Upper lobe of right lung (tissue), 1 donor: ENCODE measurements at regions not wholly inside any gene's neighbourhood (a gene's known extent, or its start where the extent isn't known, plus 50 kb on each side); places are given as distances from the start of the nearest gene placed in this dataset.

Experiments used
- ATAC-seq: fragments of 200-7000 bp; cut with Tn5 transposase; one replicate; pipeline ENCODE4 v1.9.1; 2020; ENCODE audit warnings: mild to moderate bottlenecking, moderate library complexity
- DNase-seq: peaks from one replicate; pipeline ENCODE4 v3.0.0-alpha.2; 2020
- H3K27ac ChIP-seq: fragments of 200-600 bp; one replicate; pipeline ENCODE4 v1.8.0; 2022
- H3K27me3 ChIP-seq: fragments of 200-600 bp; one replicate; pipeline ENCODE4 v1.8.0; 2022; ENCODE audit warnings: mild to moderate bottlenecking
- H3K36me3 ChIP-seq: fragments of 200-600 bp; one replicate; pipeline ENCODE4 v1.8.0; 2022
- H3K4me1 ChIP-seq: fragments of 200-600 bp; one replicate; pipeline ENCODE4 v1.8.0; 2022
- H3K4me3 ChIP-seq: fragments of 200-600 bp; one replicate; pipeline ENCODE4 v1.8.0; 2022; ENCODE audit warnings: mild to moderate bottlenecking
- H3K9me3 ChIP-seq: fragments of 200-600 bp; one replicate; pipeline ENCODE4 v1.8.0; 2022
- CTCF ChIP-seq: fragments of 200-600 bp; IDR thresholded peaks from one replicate; pipeline ENCODE4 v1.8.0; 2022; ENCODE audit warnings: antibody characterized with exemption
- intact Hi-C: fragments of 100-400 bp; cut with DNase I; formaldehyde crosslinking; loops from one replicate; pipeline ENCODE4 v1.11.0; 2022
- donor health status: DM: no; HTN: yes; CAD: no; lungs with severe emphysema.

GRCh38 chr4:183563874-183564273, 59.0 kb downstream of the ING2 start:
- no peak for TF ChIP-seq CTCF
- DNase-seq (no peak), ATAC-seq (peak; percentile 88)
- Histone ChIP-seq H3K9me3 (no peaks in the 10 kb centered on the region), H3K27me3 (no peaks in the 10 kb centered on the region), H3K27ac (peak overlapping the region; percentile 14), H3K36me3 (no peaks in the 10 kb centered on the region), H3K4me1 (no peaks in the 10 kb centered on the region), H3K4me3 (no peak overlapping the region)
- intact Hi-C loops, result no loop called here

- Histone ChIP-seq H3K9me3 (no peaks in the 10 kb centered on the region), H3K27me3 (no peaks in the 10 kb centered on the region), H3K27ac (no peak overlapping the region), H3K4me1 (no peaks in the 10 kb centered on the region), H3K36me3 (no peaks in the 10 kb centered on the region), H3K4me3 (no peak overlapping the region)
- DNase-seq (peak; percentile 86), ATAC-seq (peak; percentile 92)
- TF ChIP-seq CTCF, result no peak
- intact Hi-C loops, result no loop called here
These were observed 66.6 kb downstream of the ING2 start for GRCh38 chr4:183571350-183571941.

GRCh38 chr4:183576701-183577404, 72.0 kb downstream of the ING2 start:
- Histone ChIP-seq H3K4me1 (no peaks in the 10 kb centered on the region), H3K9me3 (no peaks in the 10 kb centered on the region), H3K36me3 (no peaks in the 10 kb centered on the region), H3K27me3 (no peaks in the 10 kb centered on the region), H3K4me3 (no peak overlapping the region), H3K27ac (no peak overlapping the region)
- no peak for TF ChIP-seq CTCF
- ATAC-seq, result no peak
- intact Hi-C loops, result no loop called here
- DNase-seq, result no peak

- ATAC-seq (no peak), DNase-seq (no peak)
- Histone ChIP-seq H3K36me3 (no peaks in the 10 kb centered on the region), H3K27me3 (no peaks in the 10 kb centered on the region), H3K9me3 (no peaks in the 10 kb centered on the region), H3K4me1 (no peaks in the 10 kb centered on the region), H3K4me3 (no peak overlapping the region), H3K27ac (no peak overlapping the region)
- intact Hi-C loops, result no loop called here
- no peak for TF ChIP-seq CTCF
These were observed 75.5 kb downstream of the ING2 start for GRCh38 chr4:183580370-183580769.

- Histone ChIP-seq H3K4me1 (no peaks in the 10 kb centered on the region), H3K27me3 (no peaks in the 10 kb centered on the region), H3K27ac (no peak overlapping the region), H3K4me3 (no peak overlapping the region), H3K9me3 (no peaks in the 10 kb centered on the region), H3K36me3 (no peaks in the 10 kb centered on the region)
- ATAC-seq (no peak), DNase-seq (no peak)
- TF ChIP-seq CTCF, result no peak
- intact Hi-C loops, result no loop called here
These were observed 76.0 kb downstream of the ING2 start for GRCh38 chr4:183580849-183581248.
